ENCODE measurements at regions not wholly inside any gene's neighbourhood (a gene's known extent, or its start where the extent isn't known, plus 50 kb on each side); places are given as distances from the start of the nearest gene placed in this dataset.
"Not testable (repeated sequence)": the region's sequence is repeated elsewhere in the genome, so short reads cannot be mapped to it uniquely, and the experiment has no call there.

DNA sequence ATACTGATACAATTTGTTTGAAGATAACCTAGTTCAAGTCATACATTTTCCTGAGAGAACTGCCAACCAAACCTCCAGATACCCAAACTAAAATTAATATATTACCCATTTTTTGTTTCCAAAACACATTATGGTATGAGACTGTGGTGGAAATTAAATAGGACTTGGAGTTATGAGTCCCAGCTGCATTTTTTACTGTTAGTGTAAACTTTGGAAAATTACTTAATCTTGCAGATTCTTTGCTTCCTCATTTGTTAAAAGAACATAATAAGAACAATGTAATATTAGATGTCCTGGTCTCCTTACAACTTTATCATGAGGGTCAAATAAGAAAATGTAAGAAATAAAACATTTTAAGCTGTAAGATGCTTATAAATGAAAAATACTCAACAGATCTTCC lies 98.2 kb upstream of the TRIB2 start:
- TF ChIP-seq, protein P1, sequence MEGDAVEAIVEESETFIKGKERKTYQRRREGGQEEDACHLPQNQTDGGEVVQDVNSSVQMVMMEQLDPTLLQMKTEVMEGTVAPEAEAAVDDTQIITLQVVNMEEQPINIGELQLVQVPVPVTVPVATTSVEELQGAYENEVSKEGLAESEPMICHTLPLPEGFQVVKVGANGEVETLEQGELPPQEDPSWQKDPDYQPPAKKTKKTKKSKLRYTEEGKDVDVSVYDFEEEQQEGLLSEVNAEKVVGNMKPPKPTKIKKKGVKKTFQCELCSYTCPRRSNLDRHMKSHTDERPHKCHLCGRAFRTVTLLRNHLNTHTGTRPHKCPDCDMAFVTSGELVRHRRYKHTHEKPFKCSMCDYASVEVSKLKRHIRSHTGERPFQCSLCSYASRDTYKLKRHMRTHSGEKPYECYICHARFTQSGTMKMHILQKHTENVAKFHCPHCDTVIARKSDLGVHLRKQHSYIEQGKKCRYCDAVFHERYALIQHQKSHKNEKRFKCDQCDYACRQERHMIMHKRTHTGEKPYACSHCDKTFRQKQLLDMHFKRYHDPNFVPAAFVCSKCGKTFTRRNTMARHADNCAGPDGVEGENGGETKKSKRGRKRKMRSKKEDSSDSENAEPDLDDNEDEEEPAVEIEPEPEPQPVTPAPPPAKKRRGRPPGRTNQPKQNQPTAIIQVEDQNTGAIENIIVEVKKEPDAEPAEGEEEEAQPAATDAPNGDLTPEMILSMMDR (IDR thresholded peaks at IDR 0.05) = no peak
- TF ChIP-seq ZFX (IDR thresholded peaks at IDR 0.05; ENCODE audit: borderline replicate concordance) = no peak
- no peak overlapping the region for H3K27ac ChIP-seq

DNA sequence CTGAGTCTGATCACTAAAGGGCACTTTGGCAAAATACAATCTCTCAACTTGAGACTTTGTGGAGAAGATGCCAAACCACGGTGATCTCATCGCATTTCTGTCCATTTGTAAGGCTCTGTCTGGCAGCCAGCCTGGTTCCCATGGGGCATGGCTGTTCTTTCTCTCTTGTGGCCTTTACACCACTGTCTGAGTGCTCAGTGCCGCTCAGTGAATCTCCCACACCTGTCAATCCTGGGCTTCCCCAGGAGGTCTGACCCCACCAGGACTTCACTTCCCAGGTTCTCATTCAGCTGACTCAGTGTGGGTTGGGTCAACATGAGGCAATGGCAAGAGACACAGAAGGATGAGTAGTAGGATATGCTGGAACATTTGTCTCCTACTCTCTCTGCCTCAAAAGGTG lies 96.8 kb upstream of the TRIB2 start:
- H3K27ac ChIP-seq = no peak overlapping the region
- TF ChIP-seq ZFX (IDR thresholded peaks at IDR 0.05; ENCODE audit: borderline replicate concordance) = no peak
- TF ChIP-seq, protein P1 (IDR thresholded peaks at IDR 0.05) = no peak

DNA sequence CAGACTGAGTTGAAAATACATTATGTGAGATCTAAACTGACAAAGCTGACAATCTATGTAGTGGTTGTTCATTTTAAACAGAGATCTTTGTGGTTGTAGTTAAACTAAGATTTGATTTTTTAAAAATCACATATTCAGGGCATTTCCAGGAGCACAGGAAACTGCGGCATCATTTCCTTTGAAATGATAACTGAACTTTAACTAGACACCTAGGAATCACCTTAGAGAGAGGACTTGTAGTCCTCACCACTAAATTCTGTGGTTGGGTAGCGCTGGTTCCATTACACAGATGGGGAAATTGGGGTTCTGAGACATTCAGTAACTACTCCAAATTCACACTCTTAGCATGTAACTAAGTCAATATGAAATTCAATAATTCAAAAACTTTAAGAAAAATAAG lies 96.0 kb upstream of the TRIB2 start:
- H3K27ac ChIP-seq = no peak overlapping the region

DNA sequence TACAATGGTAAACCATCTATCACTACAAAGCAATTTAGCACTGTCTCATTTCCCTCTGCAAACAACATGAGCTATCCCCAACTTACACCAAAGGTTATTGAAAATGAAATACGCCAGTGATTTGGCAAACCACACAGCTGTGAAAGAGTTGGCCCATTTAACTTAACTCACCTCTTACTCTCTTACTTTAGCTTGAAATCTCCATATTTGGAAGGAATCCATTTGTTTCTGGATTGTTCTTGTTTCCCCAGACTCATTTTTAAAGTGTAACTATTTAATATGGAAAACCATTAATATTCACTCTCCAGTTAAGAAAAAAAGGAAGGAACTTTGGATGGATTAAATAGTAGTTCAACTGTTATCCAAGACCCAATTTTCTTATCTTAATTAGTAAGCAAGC lies 93.7 kb upstream of the TRIB2 start:
- TF ChIP-seq, protein P1 (IDR thresholded peaks at IDR 0.05) = no peak
- no peak for TF ChIP-seq ZFX (IDR thresholded peaks at IDR 0.05; ENCODE audit: borderline replicate concordance)
- no peak overlapping the region for H3K27ac ChIP-seq

More for the DNA sequence above, 96.0 kb upstream of the TRIB2 start:
- no peak for TF ChIP-seq ZFX (IDR thresholded peaks at IDR 0.05; ENCODE audit: borderline replicate concordance)
- TF ChIP-seq, protein P1 (IDR thresholded peaks at IDR 0.05) = no peak

DNA sequence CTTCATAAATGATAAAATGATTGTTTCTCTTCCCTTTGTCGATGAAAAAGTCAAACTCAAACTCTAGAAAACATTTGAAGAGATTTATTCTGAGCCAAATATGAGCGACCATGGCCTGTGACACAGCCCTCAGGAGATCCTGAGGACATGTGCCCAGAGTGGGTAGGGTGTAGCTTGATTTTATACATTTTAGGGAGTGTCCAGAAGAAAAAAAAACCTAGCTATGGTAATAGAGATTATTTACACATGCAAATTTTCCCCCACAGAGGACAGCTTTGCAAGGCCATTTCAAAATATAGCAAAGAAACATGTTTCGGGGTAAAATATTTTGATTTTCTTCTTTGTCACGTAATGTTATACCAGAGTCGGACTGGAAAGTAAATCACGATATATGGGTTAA lies 92.4 kb upstream of the TRIB2 start:
- TF ChIP-seq, protein P1 (IDR thresholded peaks at IDR 0.05) = no peak
- no peak for TF ChIP-seq ZFX (IDR thresholded peaks at IDR 0.05; ENCODE audit: borderline replicate concordance)
- H3K27ac ChIP-seq = no peak overlapping the region

DNA sequence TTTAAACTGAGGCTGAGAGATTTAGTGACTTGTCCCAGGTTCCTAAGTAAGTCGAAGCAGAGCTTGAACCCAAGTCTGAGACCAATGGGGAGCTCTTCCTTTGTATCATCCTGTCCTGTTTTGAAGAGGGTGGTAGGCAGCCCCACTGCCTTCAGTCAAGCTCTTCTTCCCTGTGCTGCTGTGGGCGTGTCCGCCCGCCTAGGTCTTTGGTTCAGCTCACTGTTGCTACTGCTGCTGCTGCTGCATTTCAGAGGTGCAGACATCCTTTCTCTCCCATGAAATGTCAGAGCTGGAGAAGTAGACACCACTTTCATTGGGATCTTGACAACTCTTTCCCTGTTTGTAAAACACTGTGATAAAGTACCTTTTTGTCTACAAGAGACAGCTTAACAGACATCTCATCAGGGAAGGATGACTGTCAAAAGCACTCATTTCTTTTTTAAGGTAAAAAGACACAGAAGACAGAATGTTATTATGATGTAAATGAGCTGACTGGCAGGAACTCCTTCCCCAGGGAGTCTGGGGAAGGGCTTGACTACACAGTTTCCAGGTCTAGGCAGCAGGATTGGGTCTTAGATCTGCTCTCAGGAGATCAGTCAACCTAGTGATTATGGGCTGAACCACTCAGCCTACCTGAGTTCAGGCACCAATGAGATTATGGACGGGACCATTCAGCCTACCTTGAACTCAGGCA lies 91.7 kb upstream of the TRIB2 start:
- no peak for TF ChIP-seq ZFX (IDR thresholded peaks at IDR 0.05; ENCODE audit: borderline replicate concordance)
- TF ChIP-seq, protein P1 (IDR thresholded peaks at IDR 0.05) = no peak
- H3K27ac ChIP-seq = no peak overlapping the region

DNA sequence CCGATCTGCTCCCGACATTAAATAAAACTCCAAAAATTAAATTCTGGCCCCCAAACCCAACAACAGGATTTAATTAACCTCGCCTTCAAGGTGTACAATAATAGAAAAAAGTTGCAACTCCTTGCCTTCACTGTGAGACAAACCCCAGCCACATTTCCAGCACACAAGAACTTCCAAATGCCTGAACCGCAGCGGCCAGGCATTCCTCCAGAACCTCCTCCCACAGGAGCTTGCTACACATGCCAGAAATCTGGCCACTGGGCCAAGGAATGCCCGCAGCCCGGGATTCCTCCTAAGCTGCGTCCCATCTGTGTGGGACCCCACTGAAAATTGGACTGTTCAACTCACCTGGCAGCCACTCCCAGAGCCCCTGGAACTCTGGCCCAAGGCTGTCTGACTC lies 88.2 kb upstream of the TRIB2 start:
- H3K27ac ChIP-seq = not testable (repeated sequence)

Measured in 22Rv1 (cell line).